Caki2 (cell line): ENCODE measurements at regions not wholly inside any gene's neighbourhood (a gene's known extent, or its start where the extent isn't known, plus 50 kb on each side); places are given as distances from the start of the nearest gene placed in this dataset.
"Not testable (repeated sequence)": the region's sequence is repeated elsewhere in the genome, so short reads cannot be mapped to it uniquely, and the experiment has no call there.

ENCODE experiments used
- DNase-seq: peaks from one replicate; pipeline ENCODE4 v3.0.0-alpha.2; 2015; ENCODE audit warnings: low read depth
- in situ Hi-C: cut with HindIII; loops from 2 replicates; pipeline ENCODE4 v1.10.0; 2016; ENCODE audit warnings: low sequenced_read_pairs, low pct_unique_long_range_greater_than_20kb, mixed read lengths

- in situ Hi-C loops, result no loop called here
- no peak for DNase-seq
These were observed 609.6 kb downstream of the HINT1 start for GRCh38 chr5:130555429-130555828.

GRCh38 chr5:130550562-130550928 lies 614.5 kb downstream of the HINT1 start:
- no peak for DNase-seq
- in situ Hi-C loops, result no loop called here

DNA sequence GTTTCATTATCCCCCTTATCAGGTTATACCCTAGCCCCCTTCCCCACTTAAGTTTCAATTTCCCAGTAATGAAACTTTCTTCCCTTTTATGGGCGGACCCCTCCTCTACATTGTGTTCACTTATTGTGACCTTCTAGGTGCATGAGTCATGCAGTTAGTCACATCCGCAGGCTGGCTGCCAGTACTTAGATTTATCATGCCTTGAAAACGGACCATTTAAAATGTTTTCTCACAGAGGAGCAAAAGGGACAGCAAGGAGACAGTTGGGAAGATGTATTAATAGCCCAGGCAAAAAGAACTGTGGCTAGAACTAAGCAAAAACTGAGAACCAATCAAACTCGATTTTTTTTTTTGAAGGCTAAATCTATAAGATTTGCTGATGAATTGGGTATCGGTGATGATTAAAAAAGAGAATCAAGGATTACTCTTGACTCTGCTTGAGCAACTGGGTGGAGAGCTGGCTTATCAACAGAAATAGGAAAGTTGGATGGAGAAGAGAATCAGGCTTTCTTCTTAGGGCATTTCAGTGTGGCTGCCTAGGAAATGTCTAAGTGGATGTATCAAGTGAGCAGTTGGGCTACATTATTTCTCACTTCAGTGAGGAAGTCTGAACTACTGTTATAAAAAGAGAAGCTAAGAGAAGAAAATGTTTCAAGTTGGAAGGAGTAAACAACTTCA lies 615.0 kb downstream of the HINT1 start:
- in situ Hi-C loops, result no loop called here
- DNase-seq, result peak; percentile 71

- DNase-seq, result no peak
- in situ Hi-C loops, result no loop called here
These were observed 618.8 kb downstream of the HINT1 start for GRCh38 chr5:130546211-130546610.

DNA sequence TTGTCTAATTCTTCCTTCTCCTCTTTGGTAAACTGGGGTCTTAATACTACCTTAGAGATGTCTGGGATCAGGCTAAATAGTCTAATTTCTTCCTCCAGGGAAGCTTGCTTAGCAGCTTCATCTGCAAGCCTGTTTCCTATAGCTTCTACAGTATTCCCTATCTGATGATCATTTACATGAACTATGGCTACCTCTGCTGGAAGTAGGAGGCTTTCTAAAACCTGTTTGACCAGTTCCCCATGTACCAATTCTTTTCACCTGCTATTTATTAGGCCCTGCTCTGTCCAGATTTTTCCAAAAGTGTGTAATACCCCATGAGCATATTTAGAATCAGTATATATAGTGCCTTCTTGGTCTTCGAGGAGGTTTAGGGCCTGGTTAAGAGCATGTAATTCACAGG lies 619.8 kb downstream of the HINT1 start:
- in situ Hi-C loops, result no loop called here
- DNase-seq, result no peak

GRCh38 chr5:130541617-130542221 lies 623.3 kb downstream of the HINT1 start:
- DNase-seq, result peak; percentile 43
- in situ Hi-C loops, result no loop called here

- no peak for DNase-seq
- in situ Hi-C loops, result no loop called here
These were observed 628.4 kb downstream of the HINT1 start for GRCh38 chr5:130536691-130537090.

- in situ Hi-C loops, result no loop called here
- no peak for DNase-seq
These were observed 628.5 kb downstream of the CHSY3 start for GRCh38 chr5:130532786-130533185.

DNA sequence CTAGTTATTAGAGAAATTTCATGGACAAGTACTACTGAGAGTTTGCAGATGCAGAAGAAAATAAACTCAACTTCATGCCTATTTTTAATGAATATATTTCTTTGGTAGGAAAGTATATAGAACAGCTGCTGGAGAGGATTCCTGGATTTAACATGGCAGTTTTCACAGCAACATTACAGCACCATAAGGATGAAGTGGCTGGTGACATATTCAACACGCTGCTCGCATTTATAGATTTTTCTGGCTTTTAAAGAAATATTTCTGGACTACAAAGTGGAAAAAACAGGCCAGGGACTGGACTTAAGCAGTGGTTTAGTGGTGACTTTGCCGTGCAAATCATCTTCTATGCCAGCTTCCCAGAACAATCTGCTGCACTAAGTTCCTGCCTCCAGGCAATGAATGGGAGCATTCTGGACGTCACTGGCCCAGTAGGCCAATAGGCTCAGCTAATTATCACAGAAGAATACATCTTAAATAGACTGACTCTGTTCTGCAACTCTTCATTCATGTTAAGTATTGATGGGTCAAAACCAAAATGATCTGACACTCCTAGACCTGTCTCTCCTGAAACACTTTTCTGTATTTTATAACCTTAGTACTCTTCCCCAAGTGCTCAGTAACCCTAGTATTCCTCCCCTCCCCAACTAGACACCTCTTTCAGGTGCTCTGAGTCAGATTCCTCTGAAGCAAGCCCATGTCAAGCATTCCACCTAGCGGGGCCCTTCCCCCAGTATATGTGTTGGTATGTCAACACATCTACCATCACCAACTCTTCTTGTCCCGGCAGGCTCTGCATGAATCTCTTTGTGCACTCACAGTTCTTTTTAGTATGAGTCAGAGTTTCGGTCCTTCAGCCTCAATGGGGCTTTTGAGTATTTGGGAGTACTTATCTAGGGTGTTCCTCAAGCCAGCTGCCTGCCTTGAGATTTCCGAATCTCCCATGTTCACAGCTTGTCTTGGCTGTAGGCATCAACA lies 625.5 kb downstream of the CHSY3 start:
- no peak for DNase-seq
- in situ Hi-C loops, result no loop called here

DNA sequence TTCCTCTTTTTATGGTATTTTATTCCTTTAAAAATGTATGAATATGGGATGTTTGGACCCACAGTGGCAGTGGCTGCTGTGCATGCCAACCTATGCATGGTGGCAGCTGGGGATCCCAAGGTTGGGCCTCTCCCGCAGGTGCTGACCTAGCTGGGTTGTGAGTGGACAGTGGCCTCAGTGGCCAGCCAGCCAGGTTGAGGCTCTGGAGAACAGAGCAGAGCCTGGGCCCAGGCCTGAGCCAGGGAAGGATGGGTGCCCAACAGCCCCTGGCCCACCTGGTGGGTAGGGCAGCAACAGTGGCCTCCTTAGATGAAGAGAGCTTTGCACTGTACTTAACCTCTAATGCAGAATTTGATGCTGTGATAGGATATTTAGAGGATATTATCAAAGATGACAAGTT lies 624.8 kb downstream of the CHSY3 start:
- DNase-seq, result no peak
- in situ Hi-C loops, result no loop called here

DNA sequence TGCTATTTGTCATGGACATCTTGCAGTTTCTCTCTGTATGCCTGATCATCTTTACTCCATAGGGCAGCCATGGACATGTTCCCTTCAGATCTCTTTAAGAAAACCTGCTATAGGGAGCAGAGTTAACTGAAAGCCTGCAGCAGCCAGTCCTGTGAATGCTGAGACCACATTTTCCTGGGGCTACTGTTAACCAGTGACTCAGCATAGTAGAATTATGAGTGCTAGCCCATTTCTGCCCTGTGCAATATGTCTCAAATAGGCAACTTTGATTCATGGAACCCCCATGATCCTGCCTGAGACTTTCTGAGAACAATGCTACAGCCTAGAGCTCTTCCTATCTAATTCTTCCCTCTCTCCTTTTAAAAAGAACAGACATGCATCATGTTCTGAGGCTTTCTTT lies 624.2 kb downstream of the CHSY3 start:
- in situ Hi-C loops, result no loop called here
- DNase-seq, result no peak

DNA sequence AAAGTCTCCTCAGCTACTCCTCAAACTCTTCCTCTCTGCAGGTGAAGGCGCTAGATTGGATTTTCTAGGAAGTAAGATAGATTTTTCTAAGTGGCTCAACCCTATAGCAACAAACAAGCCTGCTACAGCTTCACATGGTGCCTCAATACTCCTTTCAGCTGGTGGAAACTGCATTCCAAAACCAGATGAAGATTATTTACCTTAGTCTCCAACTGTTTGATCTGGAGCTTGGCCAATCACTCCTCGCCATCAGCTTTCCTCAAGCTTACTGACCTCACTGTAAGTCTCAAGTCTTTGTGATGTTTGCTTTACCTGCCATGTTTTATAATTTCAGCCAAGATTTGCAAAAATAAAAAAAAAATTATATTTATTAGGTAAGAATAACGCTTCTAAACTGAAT lies 622.4 kb downstream of the CHSY3 start:
- peak; percentile 30 for DNase-seq
- in situ Hi-C loops, result no loop called here

GRCh38 chr5:130520211-130520610 lies 615.9 kb downstream of the CHSY3 start:
- in situ Hi-C loops, result no loop called here
- no peak for DNase-seq

- in situ Hi-C loops, result no loop called here
- peak; percentile 57 for DNase-seq
These were observed 610.9 kb downstream of the CHSY3 start for GRCh38 chr5:130514984-130515690.

GRCh38 chr5:130502702-130503101 lies 598.4 kb downstream of the CHSY3 start:
- in situ Hi-C loops, result no loop called here
- peak; percentile 16 for DNase-seq

- in situ Hi-C loops, result no loop called here
- DNase-seq, result no peak
These were observed 597.0 kb downstream of the CHSY3 start for GRCh38 chr5:130501151-130501865.

DNA sequence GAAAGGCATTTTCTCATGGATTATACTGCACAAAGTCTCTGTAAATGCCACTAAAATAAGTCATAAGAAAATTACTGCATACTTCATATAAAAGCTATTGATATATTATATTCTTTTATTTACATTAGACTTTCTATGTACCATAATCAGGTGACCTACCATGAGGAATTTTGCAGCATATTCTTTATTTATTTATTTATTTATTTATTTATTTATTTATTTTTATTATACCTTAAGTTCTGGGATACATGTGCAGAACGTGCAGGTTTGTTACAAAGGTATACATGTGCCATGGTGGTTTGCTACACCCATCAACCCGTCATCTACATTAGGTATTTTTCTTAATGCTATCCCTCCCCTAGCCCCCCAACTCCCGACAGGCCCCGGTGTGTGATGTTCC lies 596.2 kb downstream of the CHSY3 start:
- in situ Hi-C loops, DNase-seq: not testable (repeated sequence)

DNA sequence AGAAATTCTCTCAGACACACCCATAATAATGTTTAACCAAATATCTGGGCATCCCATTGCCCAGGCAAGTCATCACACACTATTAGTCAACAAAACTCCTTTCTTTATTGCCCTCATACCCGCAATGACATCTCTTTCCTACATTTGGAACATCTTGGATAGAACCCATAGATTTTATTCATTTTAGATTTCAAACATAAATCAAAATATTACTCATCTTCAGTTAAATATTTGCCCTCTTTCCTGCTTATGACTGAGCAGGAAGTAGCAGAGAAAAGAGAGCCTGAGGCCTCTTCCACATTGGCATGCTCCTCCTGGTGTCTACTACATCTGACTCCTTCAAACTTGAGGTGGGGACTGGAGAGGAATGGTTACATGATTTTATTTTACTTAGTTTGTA lies 592.0 kb downstream of the CHSY3 start:
- DNase-seq, result no peak
- in situ Hi-C loops, result no loop called here
